IMR-90 (cell line): ENCODE measurements at regions not wholly inside any gene's neighbourhood (a gene's known extent, or its start where the extent isn't known, plus 50 kb on each side); places are given as distances from the start of the nearest gene placed in this dataset.

Experiments
- ATAC-seq: fragments of 200-7000 bp; cut with Tn5 transposase; 2 replicates; pipeline ENCODE4 v1.9.1; 2020; ENCODE audit warnings: low read depth, mild to moderate bottlenecking, moderate library complexity
- BruUV-seq: library from RNA; stranded (reverse); fragments of 400-500 nt; replicated peaks from 2 replicates; lab custom pipeline; 2021; lab: Mats Ljungman, UMichigan
- CTCF ChIA-PET: fragments of 300-600 bp; formaldehyde crosslinking; extraction: SDS; loops from one replicate; lab custom pipeline; 2021; ENCODE audit warnings: antibody characterized with exemption; lab: Yijun Ruan, JAX
- POLR2A ChIA-PET: fragments of 300-600 bp; sonication (Branson Sonifier 250); formaldehyde crosslinking; loops from one replicate; lab custom pipeline; 2022; ENCODE audit warnings: antibody characterized with exemption; ENCODE audit not compliant: unreplicated experiment; lab: Charles Lee
- DNase-seq: peaks from one replicate; pipeline ENCODE4 v3.0.0; 2013
- H2AFZ ChIP-seq: replicated peaks from 2 replicates; pipeline ENCODE3; 2013; ENCODE audit warnings: low read length, mild to moderate bottlenecking; ENCODE audit not compliant: poor library complexity
- H2AK5ac ChIP-seq: 2 replicates; pipeline ENCODE4 v1.6.1; 2013; ENCODE audit warnings: low read depth, low read length, inconsistent platforms
- H2AK9ac ChIP-seq: replicated peaks from 2 replicates; pipeline ENCODE3; 2013; ENCODE audit warnings: mild to moderate bottlenecking, low read depth, low read length, moderate library complexity; ENCODE audit not compliant: poor library complexity
- H2BK120ac ChIP-seq: 2 replicates; pipeline ENCODE4 v1.6.1; 2013; ENCODE audit warnings: low read depth, low read length, inconsistent platforms
- H2BK15ac ChIP-seq: 3 replicates; pipeline ENCODE4 v1.6.1; 2013; ENCODE audit warnings: low read depth, low read length, inconsistent platforms
- H2BK20ac ChIP-seq: 2 replicates; pipeline ENCODE4 v1.6.1; 2013; ENCODE audit warnings: low read depth, mild to moderate bottlenecking, inconsistent platforms, low read length, moderate library complexity
- H2BK5ac ChIP-seq: 2 replicates; pipeline ENCODE4 v1.6.1; 2013; ENCODE audit warnings: mild to moderate bottlenecking, low read depth, low read length, inconsistent platforms; ENCODE audit not compliant: poor library complexity, severe bottlenecking
- H3K14ac ChIP-seq: replicated peaks from 2 replicates; pipeline ENCODE4 v1.6.1; 2013; ENCODE audit warnings: low read depth, low read length, inconsistent platforms
- H3K18ac ChIP-seq: 2 replicates; pipeline ENCODE4 v1.6.1; 2013; ENCODE audit warnings: low read depth, low read length, control low read depth
- H3K23ac ChIP-seq: 2 replicates; pipeline ENCODE4 v1.6.1; 2013; ENCODE audit warnings: low read depth, low read length, inconsistent platforms
- H3K27ac ChIP-seq: 2 replicates; pipeline ENCODE4 v1.5.1; 2013; ENCODE audit warnings: mild to moderate bottlenecking, control low read depth, low read length; ENCODE audit not compliant: insufficient read depth
- H3K27me3 ChIP-seq: 2 replicates; pipeline ENCODE4 v1.6.1; 2013; ENCODE audit warnings: low read length; ENCODE audit not compliant: control insufficient read depth, insufficient read depth
- H3K36me3 ChIP-seq: 2 replicates; pipeline ENCODE4 v1.6.1; 2013; ENCODE audit warnings: low read length, mixed read lengths; ENCODE audit not compliant: control insufficient read depth, insufficient read depth
- H3K4ac ChIP-seq: 2 replicates; pipeline ENCODE4 v1.6.1; 2013; ENCODE audit warnings: low read depth, low read length, inconsistent platforms
- H3K4me1 ChIP-seq: 2 replicates; pipeline ENCODE4 v1.6.1; 2013; ENCODE audit warnings: low read length, mixed read lengths; ENCODE audit not compliant: control insufficient read depth, insufficient read depth
- H3K4me2 ChIP-seq: 2 replicates; pipeline ENCODE4 v1.6.1; 2013; ENCODE audit warnings: low read depth, mild to moderate bottlenecking, control low read depth, low read length, moderate library complexity
- H3K4me3 ChIP-seq: 2 replicates; pipeline ENCODE4 v1.5.1; 2013; ENCODE audit warnings: low read depth, mild to moderate bottlenecking, control low read depth, low read length, moderate library complexity; ENCODE audit not compliant: insufficient read depth
- H3K56ac ChIP-seq: 2 replicates; pipeline ENCODE4 v1.6.1; 2013; ENCODE audit warnings: low read length, inconsistent platforms; ENCODE audit not compliant: insufficient read depth; ENCODE audit errors: extremely low read depth
- H3K79me1 ChIP-seq, 2 experiments: 2 replicates each; pipeline ENCODE4 v1.6.1; 2013; ENCODE audit warnings: low read length in 2 of 2, inconsistent platforms in 1 of 2, low read depth in 1 of 2
- H3K9ac ChIP-seq: 2 replicates; pipeline ENCODE4 v1.6.1; 2013; ENCODE audit warnings: low read depth, low read length, control low read depth
- H3K9me1 ChIP-seq: 2 replicates; pipeline ENCODE4 v1.6.1; 2013; ENCODE audit warnings: low read length, inconsistent platforms; ENCODE audit not compliant: insufficient read depth
- H3K9me3 ChIP-seq: 2 replicates; pipeline ENCODE4 v1.6.1; 2013; ENCODE audit warnings: low read length; ENCODE audit not compliant: control insufficient read depth, insufficient read depth
- H4K20me1 ChIP-seq: 2 replicates; pipeline ENCODE4 v1.6.1; 2013; ENCODE audit warnings: low read length, inconsistent platforms; ENCODE audit not compliant: insufficient read depth
- H4K5ac ChIP-seq: 2 replicates; pipeline ENCODE4 v1.6.1; 2013; ENCODE audit warnings: mild to moderate bottlenecking, low read depth, low read length, control low read depth
- H4K8ac ChIP-seq, 2 experiments: 2 replicates each; pipeline ENCODE4 v1.6.1; 2013; ENCODE audit warnings: low read depth in 2 of 2, low read length in 2 of 2, control low read depth in 1 of 2, inconsistent platforms in 1 of 2
- H4K91ac ChIP-seq: 2 replicates; pipeline ENCODE4 v1.6.1; 2013; ENCODE audit warnings: low read depth, low read length, inconsistent platforms; ENCODE audit not compliant: insufficient read depth
- BHLHE40 ChIP-seq: fragments of 150-350 bp; IDR thresholded peaks from 2 replicates; pipeline ENCODE4 v1.6.1; 2016; ENCODE audit warnings: mild to moderate bottlenecking, low read depth, low read length
- CEBPB ChIP-seq: IDR thresholded peaks from 2 replicates; pipeline ENCODE4 v1.6.1; 2012; ENCODE audit warnings: low read depth, low read length, improper control_type of control experiment
- CHD1 ChIP-seq: IDR thresholded peaks from 2 replicates; pipeline ENCODE4 v1.6.1; 2012; ENCODE audit warnings: low read depth, low read length, improper control_type of control experiment
- FOS ChIP-seq: fragments of 150-350 bp; IDR thresholded peaks from 2 replicates; pipeline ENCODE4 v1.6.1; 2016; ENCODE audit warnings: low read depth, low read length
- MAFK ChIP-seq: IDR thresholded peaks from 2 replicates; pipeline ENCODE4 v1.6.1; 2012; ENCODE audit warnings: low read depth, low read length, improper control_type of control experiment
- MAZ ChIP-seq: IDR thresholded peaks from 2 replicates; pipeline ENCODE4 v1.6.1; 2012; ENCODE audit warnings: low read depth, mild to moderate bottlenecking, low read length, improper control_type of control experiment, moderate library complexity, borderline replicate concordance
- MXI1 ChIP-seq: IDR thresholded peaks from 2 replicates; pipeline ENCODE4 v1.6.1; 2012; ENCODE audit warnings: low read depth, mild to moderate bottlenecking, low read length, moderate library complexity, borderline replicate concordance
- NFE2L2 ChIP-seq: fragments of 150-350 bp; IDR thresholded peaks from 2 replicates; pipeline ENCODE4 v1.6.1; 2016; ENCODE audit warnings: low read depth, mild to moderate bottlenecking, low read length
- POLR2A ChIP-seq: IDR thresholded peaks from 2 replicates; pipeline ENCODE4 v1.6.1; 2012; ENCODE audit warnings: mild to moderate bottlenecking, low read depth, low read length
- RAD21 ChIP-seq: IDR thresholded peaks from 2 replicates; pipeline ENCODE4 v1.6.1; 2012; ENCODE audit warnings: low read length, improper control_type of control experiment
- RCOR1 ChIP-seq: IDR thresholded peaks from 2 replicates; pipeline ENCODE4 v1.6.1; 2012; ENCODE audit warnings: mild to moderate bottlenecking, low read length, improper control_type of control experiment; ENCODE audit not compliant: insufficient replicate concordance
- RFX5 ChIP-seq: IDR thresholded peaks from 2 replicates; pipeline ENCODE4 v1.8.0; 2012; ENCODE audit warnings: low read depth, mild to moderate bottlenecking, low read length, moderate library complexity
- SMC3 ChIP-seq: fragments of 150-350 bp; IDR thresholded peaks from 2 replicates; pipeline ENCODE4 v1.6.1; 2016; ENCODE audit warnings: low read depth, mild to moderate bottlenecking, antibody characterized with exemption, low read length, moderate library complexity
- WGBS, 2 experiments: methylation state at CpG; one replicate each; pipeline versions ENCODE4 v1.1.5 to v1.1.7; 2013; ENCODE audit warnings: missing lambda C conversion rate in 2 of 2; ENCODE audit not compliant: insufficient read length in 1 of 2; ENCODE audit errors: extremely low coverage in 2 of 2; 5-methylcytosine and 5-hydroxymethylcytosine counted together
- dilution Hi-C: fragments of 300-500 bp; cut with HindIII; formaldehyde crosslinking; loops from one replicate; pipeline ENCODE4 v1.14.3; 2018; ENCODE audit warnings: low sequenced_read_pairs; ENCODE audit not compliant: unreplicated experiment
- in situ Hi-C: fragments of 300-500 bp; cut with MboI; formaldehyde crosslinking; loops from 3 replicates; pipeline ENCODE4 v1.14.3; 2019; ENCODE audit warnings: low sequenced_read_pairs, inconsistent platforms, mixed read lengths
- intact Hi-C: fragments of 100-400 bp; cut with micrococcal nuclease; formaldehyde crosslinking; loops from 2 replicates; pipeline ENCODE4 v1.10.0; 2022
- TF ChIP-seq, protein P1 (sequence below): fragments of 150-350 bp; IDR thresholded peaks from 2 replicates; pipeline ENCODE4 v1.6.1; 2016; ENCODE audit warnings: low read depth, mild to moderate bottlenecking, low read length, moderate library complexity, borderline replicate concordance
- TF ChIP-seq, protein P2 (sequence below): conservative IDR thresholded peaks from 2 replicates; pipeline ENCODE4 v1.5.1; 2012; ENCODE audit warnings: mild to moderate bottlenecking, low read depth, low read length, improper control_type of control experiment
- TF ChIP-seq, protein P3 (sequence below): fragments of 150-350 bp; IDR thresholded peaks from 2 replicates; pipeline ENCODE4 v1.6.1; 2017; ENCODE audit warnings: mild to moderate bottlenecking, antibody characterized with exemption, low read length, low read depth

GRCh38 chr21:38614558-38614957 is 116.3 kb upstream of the ERG start:
- no peak overlapping the region for H3K27ac ChIP-seq
- H2AK9ac ChIP-seq, result no peak overlapping the region
- H2BK20ac ChIP-seq, result no peak overlapping the region
- H4K8ac ChIP-seq, result no peak overlapping the region
- no TSS peak for BruUV-seq
- ChIA-PET CTCF (no interaction called here), POLR2A (no interaction called here)
- H3K18ac ChIP-seq, result no peak overlapping the region
- no peaks in the 10 kb centered on the region for H3K9me3 ChIP-seq
- no peak overlapping the region for H3K56ac ChIP-seq
- H2AK5ac ChIP-seq, result no peak overlapping the region
- DNase-seq (no peak), ATAC-seq (no peak)
- no peak overlapping the region for H2BK15ac ChIP-seq
- no peak overlapping the region for H2BK120ac ChIP-seq
- no peak overlapping the region for H4K91ac ChIP-seq
- no peak overlapping the region for H3K4ac ChIP-seq
- H4K20me1 ChIP-seq, result no peaks in the 10 kb centered on the region
- no peak overlapping the region for H3K4me3 ChIP-seq
- peaks cover 28% of the 10 kb centered on the region for H3K27me3 ChIP-seq
- no peaks in the 10 kb centered on the region for H3K36me3 ChIP-seq
- dilution Hi-C loops, result no loop called here
- no peak overlapping the region for H2BK5ac ChIP-seq
- intact Hi-C loops, result no loop called here
- no peak overlapping the region for H4K5ac ChIP-seq
- H3K9ac ChIP-seq, result no peak overlapping the region
- no peaks in the 10 kb centered on the region for H3K4me1 ChIP-seq
- in situ Hi-C loops, result no loop called here
- no CpG with 5 or more reads among the region's 5 CpGs for WGBS, 2 experiments
- H3K9me1 ChIP-seq, result no peaks in the 10 kb centered on the region
- H3K4me2 ChIP-seq, result no peak overlapping the region
- H3K14ac ChIP-seq, result no peak overlapping the region
- H2AFZ ChIP-seq, result no peak overlapping the region
- TF ChIP-seq SMC3 (no peak), MAFK (no peak), NFE2L2 (no peak), MXI1 (no peak), BHLHE40 (no peak), RCOR1 (no peak), RAD21 (no peak), CHD1 (no peak), POLR2A (no peak), MAZ (no peak), RFX5 (no peak), FOS (no peak), CEBPB (no peak)
- TF ChIP-seq, protein P1, sequence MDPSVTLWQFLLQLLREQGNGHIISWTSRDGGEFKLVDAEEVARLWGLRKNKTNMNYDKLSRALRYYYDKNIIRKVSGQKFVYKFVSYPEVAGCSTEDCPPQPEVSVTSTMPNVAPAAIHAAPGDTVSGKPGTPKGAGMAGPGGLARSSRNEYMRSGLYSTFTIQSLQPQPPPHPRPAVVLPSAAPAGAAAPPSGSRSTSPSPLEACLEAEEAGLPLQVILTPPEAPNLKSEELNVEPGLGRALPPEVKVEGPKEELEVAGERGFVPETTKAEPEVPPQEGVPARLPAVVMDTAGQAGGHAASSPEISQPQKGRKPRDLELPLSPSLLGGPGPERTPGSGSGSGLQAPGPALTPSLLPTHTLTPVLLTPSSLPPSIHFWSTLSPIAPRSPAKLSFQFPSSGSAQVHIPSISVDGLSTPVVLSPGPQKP, result no peak
- TF ChIP-seq, protein P2, sequence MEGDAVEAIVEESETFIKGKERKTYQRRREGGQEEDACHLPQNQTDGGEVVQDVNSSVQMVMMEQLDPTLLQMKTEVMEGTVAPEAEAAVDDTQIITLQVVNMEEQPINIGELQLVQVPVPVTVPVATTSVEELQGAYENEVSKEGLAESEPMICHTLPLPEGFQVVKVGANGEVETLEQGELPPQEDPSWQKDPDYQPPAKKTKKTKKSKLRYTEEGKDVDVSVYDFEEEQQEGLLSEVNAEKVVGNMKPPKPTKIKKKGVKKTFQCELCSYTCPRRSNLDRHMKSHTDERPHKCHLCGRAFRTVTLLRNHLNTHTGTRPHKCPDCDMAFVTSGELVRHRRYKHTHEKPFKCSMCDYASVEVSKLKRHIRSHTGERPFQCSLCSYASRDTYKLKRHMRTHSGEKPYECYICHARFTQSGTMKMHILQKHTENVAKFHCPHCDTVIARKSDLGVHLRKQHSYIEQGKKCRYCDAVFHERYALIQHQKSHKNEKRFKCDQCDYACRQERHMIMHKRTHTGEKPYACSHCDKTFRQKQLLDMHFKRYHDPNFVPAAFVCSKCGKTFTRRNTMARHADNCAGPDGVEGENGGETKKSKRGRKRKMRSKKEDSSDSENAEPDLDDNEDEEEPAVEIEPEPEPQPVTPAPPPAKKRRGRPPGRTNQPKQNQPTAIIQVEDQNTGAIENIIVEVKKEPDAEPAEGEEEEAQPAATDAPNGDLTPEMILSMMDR, result no peak
- TF ChIP-seq, protein P3, sequence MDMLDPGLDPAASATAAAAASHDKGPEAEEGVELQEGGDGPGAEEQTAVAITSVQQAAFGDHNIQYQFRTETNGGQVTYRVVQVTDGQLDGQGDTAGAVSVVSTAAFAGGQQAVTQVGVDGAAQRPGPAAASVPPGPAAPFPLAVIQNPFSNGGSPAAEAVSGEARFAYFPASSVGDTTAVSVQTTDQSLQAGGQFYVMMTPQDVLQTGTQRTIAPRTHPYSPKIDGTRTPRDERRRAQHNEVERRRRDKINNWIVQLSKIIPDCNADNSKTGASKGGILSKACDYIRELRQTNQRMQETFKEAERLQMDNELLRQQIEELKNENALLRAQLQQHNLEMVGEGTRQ, result no peak
- no peaks in the 10 kb centered on the region for H3K79me1 ChIP-seq
- H3K23ac ChIP-seq, result no peak overlapping the region
